ENCODE measurements at regions not wholly inside any gene's neighbourhood (a gene's known extent, or its start where the extent isn't known, plus 50 kb on each side); places are given as distances from the start of the nearest gene placed in this dataset.

GRCh38 chr11:11220786-11221185 lies 132.3 kb downstream of the CSNK2A3 start:
- ATAC-seq (ENCODE audit: low read depth) (no peak), DNase-seq (no peak)
- H3K4me1 Mint-ChIP-seq: no peaks in the 10 kb centered on the region
- H3K27ac Mint-ChIP-seq: no peak overlapping the region
- H3K4me3 Mint-ChIP-seq: no peak overlapping the region
- POLR2A ChIA-PET: no interaction called here
- H3K27me3 Mint-ChIP-seq: no peaks in the 10 kb centered on the region
- H3K36me3 Mint-ChIP-seq: no peaks in the 10 kb centered on the region
- H3K9me3 Mint-ChIP-seq: no peaks in the 10 kb centered on the region

- no peak overlapping the region for H3K27ac Mint-ChIP-seq
- no peak for ATAC-seq (ENCODE audit: low read depth)
Observed at GRCh38 chr11:11218629-11218986, 134.4 kb downstream of the CSNK2A3 start.

GRCh38 chr11:11217929-11218628 lies 135.0 kb downstream of the CSNK2A3 start:
- no peak for ATAC-seq (ENCODE audit: low read depth)
- Mint-ChIP-seq H3K27ac (no peak overlapping the region), H3K27me3 (peaks cover 5% of the 10 kb centered on the region), H3K4me3 (no peak overlapping the region), H3K9me3 (no peaks in the 10 kb centered on the region), H3K4me1 (peaks cover 1% of the 10 kb centered on the region), H3K36me3 (no peaks in the 10 kb centered on the region)
- no peak for DNase-seq
- POLR2A ChIA-PET: no interaction called here

More at GRCh38 chr11:11218629-11218986, 134.4 kb downstream of the CSNK2A3 start:
- peaks cover 3% of the 10 kb centered on the region for H3K27me3 Mint-ChIP-seq
- peaks cover 1% of the 10 kb centered on the region for H3K4me1 Mint-ChIP-seq
- no peak overlapping the region for H3K4me3 Mint-ChIP-seq
- POLR2A ChIA-PET: no interaction called here
- no peak for DNase-seq
- no peaks in the 10 kb centered on the region for H3K9me3 Mint-ChIP-seq
- H3K36me3 Mint-ChIP-seq: no peaks in the 10 kb centered on the region

GRCh38 chr11:11217289-11217928 lies 135.6 kb downstream of the CSNK2A3 start:
- peaks cover 1% of the 10 kb centered on the region for H3K4me1 Mint-ChIP-seq
- peaks cover 5% of the 10 kb centered on the region for H3K27me3 Mint-ChIP-seq
- ATAC-seq (ENCODE audit: low read depth) (no peak), DNase-seq (no peak)
- H3K9me3 Mint-ChIP-seq: no peaks in the 10 kb centered on the region
- H3K36me3 Mint-ChIP-seq: no peaks in the 10 kb centered on the region
- no peak overlapping the region for H3K4me3 Mint-ChIP-seq
- POLR2A ChIA-PET: no interaction called here
- no peak overlapping the region for H3K27ac Mint-ChIP-seq

GRCh38 chr11:11215944-11216343 lies 137.1 kb downstream of the CSNK2A3 start:
- no peak for ATAC-seq (ENCODE audit: low read depth)
- Mint-ChIP-seq H3K4me1 (peaks cover 1% of the 10 kb centered on the region), H3K36me3 (no peaks in the 10 kb centered on the region), H3K27ac (no peak overlapping the region), H3K4me3 (no peak overlapping the region), H3K27me3 (peaks cover 5% of the 10 kb centered on the region), H3K9me3 (no peaks in the 10 kb centered on the region)
- no peak for DNase-seq
- POLR2A ChIA-PET: no interaction called here

GRCh38 chr11:11215058-11215815 lies 137.8 kb downstream of the CSNK2A3 start:
- Mint-ChIP-seq H3K27me3 (peaks cover 5% of the 10 kb centered on the region), H3K36me3 (no peaks in the 10 kb centered on the region), H3K9me3 (no peaks in the 10 kb centered on the region), H3K4me3 (no peak overlapping the region), H3K27ac (no peak overlapping the region), H3K4me1 (peaks cover 1% of the 10 kb centered on the region)
- POLR2A ChIA-PET: no interaction called here
- ATAC-seq (ENCODE audit: low read depth) (no peak), DNase-seq (no peak)

- no peak for DNase-seq
- POLR2A ChIA-PET: no interaction called here
- Mint-ChIP-seq H3K4me1 (peaks cover 1% of the 10 kb centered on the region), H3K27me3 (peaks cover 9% of the 10 kb centered on the region), H3K27ac (no peak overlapping the region), H3K36me3 (no peaks in the 10 kb centered on the region), H3K4me3 (no peak overlapping the region), H3K9me3 (no peaks in the 10 kb centered on the region)
- no peak for ATAC-seq (ENCODE audit: low read depth)
Observed at GRCh38 chr11:11213117-11213516, 139.9 kb downstream of the CSNK2A3 start.

- no peak overlapping the region for H3K27ac Mint-ChIP-seq
- POLR2A ChIA-PET: no interaction called here
- H3K27me3 Mint-ChIP-seq: peaks cover 9% of the 10 kb centered on the region
- no peak overlapping the region for H3K4me3 Mint-ChIP-seq
- peaks cover 1% of the 10 kb centered on the region for H3K4me1 Mint-ChIP-seq
- no peaks in the 10 kb centered on the region for H3K9me3 Mint-ChIP-seq
- no peaks in the 10 kb centered on the region for H3K36me3 Mint-ChIP-seq
- DNase-seq (no peak), ATAC-seq (ENCODE audit: low read depth) (no peak)
Observed at GRCh38 chr11:11211888-11212287, 141.2 kb downstream of the CSNK2A3 start.

- Mint-ChIP-seq H3K36me3 (no peaks in the 10 kb centered on the region), H3K4me1 (peaks cover 1% of the 10 kb centered on the region), H3K27ac (no peak overlapping the region), H3K27me3 (peaks cover 9% of the 10 kb centered on the region), H3K9me3 (no peaks in the 10 kb centered on the region), H3K4me3 (no peak overlapping the region)
- DNase-seq (no peak), ATAC-seq (ENCODE audit: low read depth) (no peak)
- POLR2A ChIA-PET: no interaction called here
Observed at GRCh38 chr11:11211186-11211585, 141.9 kb downstream of the CSNK2A3 start.

GRCh38 chr11:11210446-11210845 lies 142.6 kb downstream of the CSNK2A3 start:
- H3K27me3 Mint-ChIP-seq: peaks cover 9% of the 10 kb centered on the region
- no peak overlapping the region for H3K27ac Mint-ChIP-seq
- POLR2A ChIA-PET: no interaction called here
- no peak overlapping the region for H3K4me3 Mint-ChIP-seq
- peaks cover 1% of the 10 kb centered on the region for H3K4me1 Mint-ChIP-seq
- no peak for DNase-seq
- H3K9me3 Mint-ChIP-seq: no peaks in the 10 kb centered on the region
- ATAC-seq (ENCODE audit: low read depth): no peak
- no peaks in the 10 kb centered on the region for H3K36me3 Mint-ChIP-seq

GRCh38 chr11:11209967-11210366 lies 143.1 kb downstream of the CSNK2A3 start:
- Mint-ChIP-seq H3K27me3 (peaks cover 10% of the 10 kb centered on the region), H3K27ac (no peak overlapping the region), H3K4me1 (no peaks in the 10 kb centered on the region), H3K36me3 (no peaks in the 10 kb centered on the region), H3K4me3 (no peak overlapping the region), H3K9me3 (no peaks in the 10 kb centered on the region)
- ATAC-seq (ENCODE audit: low read depth) (no peak), DNase-seq (no peak)
- POLR2A ChIA-PET: no interaction called here

- no peaks in the 10 kb centered on the region for H3K4me1 Mint-ChIP-seq
- ATAC-seq (ENCODE audit: low read depth): no peak
- peaks cover 15% of the 10 kb centered on the region for H3K27me3 Mint-ChIP-seq
- H3K27ac Mint-ChIP-seq: no peak overlapping the region
- no peaks in the 10 kb centered on the region for H3K36me3 Mint-ChIP-seq
- no peaks in the 10 kb centered on the region for H3K9me3 Mint-ChIP-seq
- no peak overlapping the region for H3K4me3 Mint-ChIP-seq
- POLR2A ChIA-PET: no interaction called here
- DNase-seq: no peak
Observed at GRCh38 chr11:11208994-11209393, 144.1 kb downstream of the CSNK2A3 start.

GRCh38 chr11:11207428-11207827 lies 145.6 kb downstream of the CSNK2A3 start:
- Mint-ChIP-seq H3K4me1 (no peaks in the 10 kb centered on the region), H3K27ac (no peak overlapping the region), H3K36me3 (no peaks in the 10 kb centered on the region), H3K4me3 (no peak overlapping the region), H3K27me3 (peaks cover 9% of the 10 kb centered on the region), H3K9me3 (peaks cover 3% of the 10 kb centered on the region)
- POLR2A ChIA-PET: no interaction called here
- ATAC-seq (ENCODE audit: low read depth): no peak
- no peak for DNase-seq

- Mint-ChIP-seq H3K4me1 (no peaks in the 10 kb centered on the region), H3K27me3 (peaks cover 12% of the 10 kb centered on the region), H3K4me3 (no peak overlapping the region), H3K36me3 (no peaks in the 10 kb centered on the region), H3K9me3 (peaks cover 3% of the 10 kb centered on the region), H3K27ac (no peak overlapping the region)
- DNase-seq (no peak), ATAC-seq (ENCODE audit: low read depth) (no peak)
- POLR2A ChIA-PET: no interaction called here
Observed at GRCh38 chr11:11206484-11206883, 146.6 kb downstream of the CSNK2A3 start.
